ENCODE measurements at regions not wholly inside any gene's neighbourhood (a gene's known extent, or its start where the extent isn't known, plus 50 kb on each side); places are given as distances from the start of the nearest gene placed in this dataset.

DNA sequence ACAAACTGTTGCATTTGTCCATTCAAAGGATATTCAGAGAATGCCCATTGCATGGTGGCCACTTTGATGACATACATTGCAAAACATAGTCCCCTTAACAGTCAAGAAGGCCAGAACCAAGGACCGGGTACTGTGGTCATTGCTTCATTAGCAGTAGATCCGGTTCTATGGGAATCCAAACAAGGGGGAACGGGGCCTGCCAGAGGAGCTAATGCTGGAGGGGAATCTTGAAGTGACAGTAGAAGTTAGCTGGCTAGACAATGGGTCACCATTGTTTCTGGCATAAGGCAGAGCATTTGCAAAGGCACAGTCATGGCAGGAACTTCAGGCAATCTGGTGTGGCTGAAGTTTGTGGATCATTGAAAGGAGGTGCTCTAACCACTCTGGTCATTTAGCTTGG is 279.7 kb downstream of the SS18 start:
- no peak for DNase-seq

DNA sequence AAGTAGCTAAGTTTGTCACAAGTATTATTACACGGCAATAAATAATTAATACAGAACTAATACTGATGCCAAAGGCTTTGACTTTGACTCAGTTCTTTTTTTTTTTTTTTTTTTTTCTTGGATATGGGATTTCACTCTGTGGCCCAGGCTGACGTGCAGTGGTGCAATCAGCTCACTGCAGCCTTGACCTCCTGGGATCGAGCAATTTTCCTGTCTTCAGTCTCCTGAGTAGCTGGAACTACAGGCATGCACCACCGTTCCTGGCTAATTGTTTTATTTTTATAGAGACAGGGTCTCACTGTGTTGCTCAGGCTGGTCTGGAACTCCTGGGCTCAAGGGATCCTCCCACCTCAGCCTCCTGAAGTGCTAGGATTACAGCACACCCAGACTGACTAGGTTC is 284.5 kb downstream of the SS18 start:
- no peak for DNase-seq

DNA sequence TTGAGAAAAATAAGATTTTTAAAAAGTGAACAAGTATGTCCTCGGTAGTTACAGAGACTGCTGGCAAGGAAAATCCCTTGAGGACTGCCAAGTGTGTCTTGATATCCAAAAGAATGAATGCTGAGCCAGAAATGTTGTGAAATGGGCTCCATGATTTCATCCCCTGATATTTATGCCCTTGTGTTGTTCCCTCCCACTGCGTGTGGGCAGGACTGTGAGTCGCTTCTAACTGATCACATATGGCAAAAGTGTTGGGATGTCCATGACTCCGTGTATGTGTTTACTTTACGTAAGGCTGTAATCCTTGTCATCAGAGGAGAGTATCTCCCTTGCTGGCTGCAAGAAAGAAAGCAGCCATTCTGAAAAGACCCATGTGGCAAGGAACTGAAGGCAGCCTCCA is 285.1 kb downstream of the SS18 start:
- DNase-seq = peak; percentile 2 to 16

DNA sequence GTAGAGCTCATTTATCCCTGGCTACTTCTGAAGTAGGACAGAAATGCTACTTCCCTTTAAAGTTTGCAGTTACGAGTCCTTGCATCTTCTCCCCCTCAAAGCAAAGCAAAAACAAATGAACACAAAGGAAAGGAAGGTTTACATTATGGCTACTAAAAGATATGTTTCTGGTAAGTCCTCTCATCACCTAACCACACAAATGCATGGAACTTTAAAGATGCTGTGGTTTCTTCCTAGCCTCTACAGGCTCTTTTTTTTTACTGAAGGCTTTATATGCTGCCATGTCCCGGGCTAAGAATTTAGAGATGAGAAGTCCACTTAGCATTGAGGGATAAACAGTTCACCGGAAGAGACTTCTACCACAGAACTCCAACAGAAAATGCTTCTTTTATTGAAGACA is 291.2 kb downstream of the SS18 start:
- no peak for DNase-seq

DNA sequence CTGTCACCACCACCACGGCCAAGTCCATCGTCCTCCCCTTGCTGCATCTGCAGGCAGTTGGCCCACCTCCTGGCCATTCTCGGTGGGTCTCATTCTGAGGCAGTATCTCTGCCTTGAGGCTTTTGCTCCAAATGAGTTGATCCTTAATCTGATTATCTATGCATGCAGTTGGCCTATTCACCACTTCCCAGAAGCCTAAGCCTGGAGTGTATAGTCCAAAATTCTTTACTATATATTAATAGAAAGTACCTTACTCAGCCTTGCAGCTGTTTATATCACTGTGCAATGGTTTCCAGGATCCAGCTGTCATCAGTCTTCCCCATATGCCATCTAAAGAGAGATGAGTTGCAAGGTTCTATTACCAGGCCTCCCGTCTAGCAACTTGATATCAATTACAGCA is 292.4 kb downstream of the SS18 start:
- no peak for DNase-seq

DNA sequence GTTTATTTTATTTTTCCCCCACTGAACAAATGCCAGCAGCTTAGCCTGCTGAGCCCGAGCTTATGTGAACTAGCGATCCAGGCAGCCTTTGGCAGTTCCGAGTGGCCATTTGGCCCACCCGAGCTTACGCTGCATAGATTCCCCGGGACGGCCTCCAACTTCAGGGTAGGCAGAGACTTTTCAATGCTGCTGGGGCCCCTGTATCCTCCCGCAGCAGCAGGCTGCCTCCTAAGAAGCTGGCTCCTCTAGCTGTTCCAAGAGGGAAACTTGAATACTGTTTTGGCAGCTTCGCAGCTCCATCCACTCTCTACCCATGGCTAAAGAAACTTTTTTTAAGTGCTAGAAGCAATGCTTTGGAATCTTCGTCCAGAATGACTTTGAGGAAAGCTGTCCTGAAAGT is 295.2 kb downstream of the SS18 start:
- no peak for DNase-seq

DNA sequence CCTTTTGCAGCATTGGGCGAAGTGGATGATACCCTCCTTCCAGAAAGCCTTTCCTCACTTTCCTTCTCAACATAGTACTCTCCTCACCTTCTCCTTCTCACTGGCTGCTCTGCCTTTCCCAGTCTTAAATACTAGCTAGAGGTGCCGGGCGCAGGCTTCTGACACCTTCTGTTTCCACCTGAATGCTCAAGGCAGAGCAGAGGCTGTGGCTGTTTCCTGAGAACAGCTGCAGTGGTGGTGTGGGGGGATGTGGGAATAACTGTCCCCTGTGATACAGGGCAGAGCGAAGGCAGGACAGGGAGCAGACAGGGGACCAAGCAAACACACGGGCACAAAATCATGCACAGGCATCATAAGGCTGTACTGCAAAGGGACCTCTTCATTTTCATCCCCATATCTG is 303.1 kb downstream of the SS18 start:
- no peak for DNase-seq

DNA sequence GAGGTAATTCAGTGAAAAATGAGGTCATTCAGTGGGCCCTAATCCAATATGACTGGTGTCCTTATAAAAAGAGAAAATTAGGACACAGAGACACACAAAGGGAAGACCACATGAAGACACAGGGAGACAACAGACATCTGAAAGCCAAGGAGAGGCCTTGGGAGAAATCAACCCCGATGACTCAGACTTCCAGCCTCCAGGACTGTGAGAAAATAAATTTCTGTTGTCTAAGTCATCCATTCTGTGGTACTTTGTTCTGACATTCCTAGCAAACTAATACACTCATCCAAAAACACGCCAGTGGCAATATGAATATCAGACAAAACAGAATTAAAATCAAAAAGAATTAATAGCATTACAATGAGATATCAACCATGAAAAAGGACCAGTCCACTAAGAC is 303.7 kb downstream of the SS18 start:
- no peak for DNase-seq

DNA sequence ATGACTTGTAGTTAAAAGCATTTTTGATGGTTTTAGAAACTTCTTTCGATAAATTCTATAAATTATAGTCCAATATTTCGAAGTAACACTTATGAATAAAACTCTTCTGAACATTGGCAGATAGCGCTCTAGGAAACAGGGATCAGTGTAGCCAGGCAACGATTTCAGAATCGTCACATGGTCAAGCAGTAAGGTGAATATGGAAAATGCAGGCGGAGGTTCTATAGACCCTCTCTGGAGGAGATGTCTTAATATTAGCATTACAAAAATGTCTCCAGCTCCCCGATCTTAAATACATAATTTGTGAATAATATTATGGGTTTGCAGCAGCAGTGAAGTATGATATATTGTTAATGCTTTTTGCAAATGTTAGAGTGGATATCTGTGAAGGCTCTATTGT is 310.3 kb downstream of the SS18 start:
- DNase-seq = no peak

DNA sequence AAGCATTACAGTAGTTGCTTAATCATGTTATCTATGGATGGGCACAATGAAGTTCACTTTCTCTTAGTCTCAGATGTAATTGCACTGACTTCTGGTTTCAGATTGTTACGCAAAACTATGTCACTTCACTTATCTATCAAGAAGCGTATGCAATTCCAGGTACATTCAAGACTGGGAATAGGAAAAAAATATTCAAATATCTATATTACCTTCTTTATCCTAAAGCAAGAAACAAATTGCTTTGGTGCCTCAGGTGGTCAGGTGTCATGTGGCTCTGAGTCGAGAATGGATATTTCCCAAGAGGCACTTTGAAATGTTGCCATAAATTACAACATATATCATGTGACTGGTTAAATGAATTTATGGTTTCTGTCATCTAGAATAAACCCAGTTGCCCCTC is 318.6 kb downstream of the SS18 start:
- no peak for DNase-seq

DNA sequence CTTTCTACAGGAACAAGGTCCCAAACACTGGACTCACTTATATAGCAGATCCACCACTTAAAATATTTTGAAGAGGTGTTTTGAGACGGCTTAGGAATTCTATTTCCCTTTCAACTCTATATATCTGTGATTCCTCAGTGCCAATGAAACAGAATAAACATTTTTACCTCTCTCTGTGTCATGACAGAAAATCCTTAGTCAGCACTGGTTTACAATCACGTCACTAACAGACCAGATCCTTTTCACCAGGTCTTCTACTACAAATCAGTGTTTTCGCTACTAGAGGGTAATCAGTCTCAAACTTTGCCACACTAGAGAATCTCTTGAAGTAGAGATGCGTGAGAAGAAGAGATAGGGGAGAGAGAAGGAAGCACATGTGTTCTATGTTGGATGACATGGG is 325.6 kb downstream of the SS18 start:
- DNase-seq = no peak

DNA sequence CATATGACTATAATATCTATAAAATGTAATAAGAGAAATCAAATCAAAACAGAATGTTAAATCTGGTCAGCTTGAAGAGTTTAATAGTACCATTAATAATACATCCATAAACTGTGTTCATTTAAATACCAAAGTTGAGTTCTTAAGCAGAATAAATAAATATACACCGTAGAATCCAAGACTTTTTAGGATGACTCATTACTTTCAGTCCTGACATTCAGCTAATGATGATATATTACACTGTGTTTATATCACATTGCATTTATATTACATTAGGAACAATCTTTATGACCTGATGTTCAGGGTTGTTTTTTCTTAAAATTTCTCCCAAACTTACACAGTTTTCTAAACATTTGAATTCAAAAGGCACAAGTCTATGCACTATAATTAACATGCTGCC is 331.3 kb downstream of the SS18 start:
- no peak for DNase-seq

DNA sequence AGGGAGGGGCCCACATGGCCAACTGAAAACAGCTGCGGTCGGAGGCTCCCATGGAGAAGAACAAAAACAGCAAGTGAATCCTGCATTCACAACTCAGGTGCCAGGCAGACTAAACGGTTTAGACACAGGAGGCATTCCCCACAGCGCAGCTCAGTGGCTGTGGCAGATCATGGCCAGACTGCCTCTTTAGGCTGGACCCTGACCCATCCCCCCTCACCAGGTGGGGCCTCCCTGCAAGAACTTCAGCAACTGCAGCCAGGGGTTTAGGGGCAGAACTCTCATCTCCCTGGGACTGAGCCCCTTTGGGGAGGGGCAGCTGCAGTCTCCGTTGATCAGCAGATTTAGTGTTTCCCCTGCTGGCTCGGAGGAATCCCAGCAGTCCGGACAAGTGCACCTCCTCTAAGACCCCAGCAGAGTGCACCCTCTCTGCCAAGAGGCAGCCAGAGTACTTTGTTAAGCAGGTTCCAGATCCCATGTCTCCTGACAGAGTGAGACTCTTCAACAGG is 346.7 kb downstream of the SS18 start:
- DNase-seq = no peak

DNA sequence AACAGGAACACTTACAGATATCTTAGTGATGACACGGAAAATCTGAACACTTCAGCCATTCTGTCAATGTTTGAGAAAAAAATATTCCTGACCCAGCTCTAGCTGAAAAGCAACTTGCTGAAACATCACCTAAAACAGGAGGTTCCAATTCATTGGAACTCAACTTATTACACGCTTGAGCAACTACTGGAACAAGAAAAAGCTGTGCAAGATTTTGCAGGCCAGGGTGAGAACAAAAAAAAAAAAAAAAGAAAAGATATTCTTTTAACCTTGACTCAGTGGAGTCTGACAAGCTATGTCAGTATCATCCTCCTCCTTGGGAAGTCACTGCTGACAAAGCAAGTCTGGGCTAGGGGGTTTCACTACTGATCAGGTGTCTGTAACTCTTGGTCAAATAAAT is 351.0 kb downstream of the SS18 start:
- no peak for DNase-seq

DNA sequence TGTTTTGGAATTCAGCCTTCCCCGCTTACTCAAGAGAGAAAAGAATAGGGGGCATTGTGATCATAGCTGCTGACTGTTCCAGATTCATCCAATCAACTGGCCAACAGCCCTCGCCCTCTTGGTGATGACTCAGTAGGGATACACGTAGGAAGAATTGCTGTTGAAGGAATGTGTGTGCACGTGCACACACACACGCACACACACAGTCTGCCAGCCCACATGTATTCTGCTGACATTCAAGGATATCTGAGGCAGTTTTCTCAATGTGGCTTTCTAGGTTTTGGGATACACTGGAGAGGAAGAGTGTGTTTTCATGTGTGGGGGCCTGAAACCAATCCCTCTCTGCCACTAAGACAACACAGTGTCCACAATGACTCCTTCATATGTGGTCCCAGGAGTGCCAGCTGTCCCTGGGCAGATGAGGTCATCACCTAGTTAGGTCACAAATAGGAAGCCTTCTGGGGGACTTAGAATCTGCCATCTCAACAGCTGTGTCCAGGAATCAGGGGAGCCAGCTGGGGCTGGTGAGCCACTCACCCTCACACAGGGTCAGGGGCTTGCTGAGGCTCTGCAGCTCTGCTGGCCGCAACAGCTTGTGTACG is 352.6 kb downstream of the SS18 start:
- no peak for DNase-seq

DNA sequence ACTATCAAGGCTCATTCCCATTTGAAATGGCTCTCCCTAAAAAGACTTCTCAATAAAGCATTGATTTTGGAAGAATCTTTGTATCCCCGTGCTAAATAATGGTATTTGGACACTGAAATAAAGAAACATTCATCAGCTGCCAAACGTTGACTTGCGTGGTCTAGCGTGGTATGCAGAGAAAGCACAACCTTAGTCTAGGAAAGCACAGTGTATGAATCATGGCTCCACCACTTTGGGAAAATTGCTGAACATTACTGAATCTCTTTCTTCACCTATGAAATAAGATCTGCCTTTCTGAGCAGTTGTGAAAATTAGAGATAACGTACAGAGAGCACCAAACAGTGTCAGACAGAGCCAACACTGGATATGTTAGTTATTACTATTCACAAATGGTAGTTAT is 353.9 kb downstream of the SS18 start:
- DNase-seq = no peak

DNA sequence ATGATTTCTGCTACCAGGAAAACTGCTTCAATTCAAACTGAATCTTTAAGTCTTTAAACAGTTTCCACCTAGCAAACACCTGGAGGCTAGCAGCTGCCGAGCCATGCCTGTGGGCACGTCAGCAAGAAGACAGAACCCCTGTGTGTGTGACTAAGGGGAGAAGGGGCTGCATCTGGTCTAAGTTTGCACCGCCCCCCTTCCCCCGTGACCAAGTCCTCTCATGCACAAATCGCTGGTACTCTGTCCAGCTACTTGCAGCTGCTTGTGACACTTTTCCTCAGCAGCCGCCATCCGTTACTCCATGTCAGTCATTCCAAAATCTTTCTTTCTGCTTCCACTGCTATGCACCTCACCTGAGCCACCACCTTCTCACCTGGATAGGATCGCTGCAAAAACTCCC is 355.0 kb downstream of the SS18 start:
- no peak for DNase-seq

DNA sequence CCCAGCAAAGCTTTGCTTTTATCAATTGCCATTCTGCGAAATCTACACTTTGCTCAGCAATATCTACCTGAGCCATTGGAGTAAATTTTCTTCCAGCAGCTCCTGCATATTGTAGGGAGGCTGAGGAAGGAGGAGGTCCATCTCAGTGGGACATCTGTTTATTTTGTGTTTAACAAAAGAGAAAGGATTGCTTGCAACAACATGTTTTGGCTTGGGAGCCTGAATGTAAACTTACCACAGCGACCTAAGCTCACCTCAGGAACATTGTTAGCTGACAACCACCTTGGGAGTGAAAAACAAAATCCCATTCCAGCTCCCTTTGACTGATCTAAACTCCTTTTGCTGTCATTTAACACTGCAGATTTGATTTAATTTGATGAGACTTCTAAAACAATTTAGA is 356.1 kb downstream of the SS18 start:
- DNase-seq = no peak

DNA sequence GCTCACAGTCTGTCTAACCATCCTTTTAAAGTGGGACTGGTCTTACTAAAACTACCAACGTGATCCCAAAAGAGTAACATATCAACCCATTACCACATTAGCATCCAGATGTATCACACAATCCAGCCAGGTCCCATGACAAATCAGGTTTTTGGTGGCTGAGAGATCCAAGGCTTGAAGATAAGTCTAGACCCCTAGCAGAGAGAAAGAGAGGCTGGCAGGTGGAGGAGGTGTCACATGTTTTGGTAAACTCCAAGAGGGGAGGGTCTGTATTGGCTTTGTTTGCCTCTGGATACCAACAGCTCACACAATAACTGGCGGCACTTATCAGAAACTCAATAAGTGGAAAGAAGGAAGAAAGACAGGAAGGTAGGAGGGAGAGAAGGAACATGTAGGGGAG is 357.6 kb downstream of the SS18 start:
- DNase-seq = no peak

DNA sequence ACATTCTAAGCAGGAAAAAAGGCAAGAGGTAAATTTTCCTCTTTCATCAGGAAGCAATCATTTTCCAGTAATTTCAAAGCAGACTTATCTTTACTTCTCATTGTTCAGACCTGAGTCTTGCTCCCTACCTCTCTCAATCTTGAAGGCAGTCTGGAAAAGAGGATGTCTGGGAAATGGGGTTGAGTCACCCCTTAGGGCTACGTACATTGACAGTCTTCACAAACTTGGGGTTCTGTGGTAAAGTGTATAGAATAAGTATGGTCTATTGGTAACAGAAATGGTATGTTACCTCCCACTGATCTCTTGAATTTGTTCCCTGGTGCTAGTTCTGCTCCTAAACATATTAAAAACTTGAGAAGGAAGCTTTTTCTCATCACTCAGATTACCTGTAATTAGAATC is 361.3 kb downstream of the SS18 start:
- DNase-seq = no peak

DNA sequence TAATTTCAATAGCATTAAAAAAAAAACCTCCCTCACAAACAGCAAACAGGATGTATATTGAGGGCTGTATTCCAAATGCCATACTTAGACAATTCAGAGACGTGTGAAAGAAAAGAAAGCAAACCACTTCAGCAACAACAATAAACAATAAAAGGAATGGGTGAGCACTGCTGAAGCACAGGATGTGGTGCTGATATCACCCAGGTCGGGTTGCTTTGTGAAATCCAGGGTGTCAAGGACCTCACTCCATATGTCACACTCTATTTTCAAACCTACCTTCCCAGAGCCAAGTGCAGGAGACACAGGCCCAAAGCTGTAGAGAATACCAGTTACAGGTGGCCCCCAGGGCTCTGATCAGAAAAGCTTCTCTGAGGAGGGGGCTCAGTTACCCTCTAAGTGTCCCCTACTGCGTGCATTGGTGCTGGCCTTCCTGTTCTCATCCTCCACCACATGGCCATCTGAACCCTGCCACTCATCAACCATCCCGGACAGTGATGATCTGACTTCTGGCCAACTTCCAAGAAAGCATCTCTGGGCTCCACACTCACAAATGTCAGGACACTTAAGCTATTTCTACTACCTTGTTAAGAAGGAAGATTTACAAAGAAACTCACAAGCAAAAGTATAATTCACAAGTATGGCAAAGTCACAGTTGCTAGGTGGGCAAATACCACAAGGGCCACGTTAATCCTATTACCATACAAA is 363.0 kb downstream of the SS18 start:
- no peak for DNase-seq

DNA sequence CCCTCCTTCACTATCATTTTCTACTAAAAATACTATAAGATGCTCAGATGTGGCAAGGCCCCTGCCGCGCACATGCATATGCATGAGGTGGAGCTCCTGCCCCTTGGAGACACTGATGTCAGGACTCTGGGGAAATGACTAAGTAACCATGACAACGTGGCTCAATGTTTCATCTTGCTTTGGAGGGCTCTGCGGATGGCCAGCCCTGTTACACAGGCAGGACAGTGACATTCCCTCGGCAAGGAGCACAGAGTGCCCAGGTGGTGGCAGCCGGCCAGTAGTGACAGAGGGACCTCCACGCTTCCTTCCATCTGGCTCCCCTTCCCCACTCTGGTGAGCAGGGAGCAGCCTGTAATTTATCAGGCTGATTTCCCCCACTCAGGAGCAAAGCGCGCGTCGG is 364.1 kb downstream of the SS18 start:
- DNase-seq = no peak

DNA sequence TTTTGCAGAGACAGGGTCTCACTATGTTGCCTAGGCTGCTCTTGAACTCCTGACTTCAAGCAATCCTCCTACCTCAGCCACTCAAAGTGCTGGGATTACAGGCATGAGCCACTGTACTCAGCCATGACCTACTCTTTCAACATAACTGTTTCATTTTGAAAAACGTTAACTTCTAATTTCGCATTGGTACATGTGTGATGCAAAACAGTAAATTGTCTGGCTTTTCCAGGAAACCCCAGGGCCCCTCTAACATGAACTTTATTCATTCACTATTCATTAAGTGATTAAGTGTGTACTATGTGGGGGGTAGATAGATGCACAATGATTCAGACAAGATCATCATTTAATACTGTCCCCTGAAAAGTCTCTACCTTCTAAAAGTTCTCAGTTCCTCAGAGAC is 364.9 kb downstream of the SS18 start:
- DNase-seq = no peak

DNA sequence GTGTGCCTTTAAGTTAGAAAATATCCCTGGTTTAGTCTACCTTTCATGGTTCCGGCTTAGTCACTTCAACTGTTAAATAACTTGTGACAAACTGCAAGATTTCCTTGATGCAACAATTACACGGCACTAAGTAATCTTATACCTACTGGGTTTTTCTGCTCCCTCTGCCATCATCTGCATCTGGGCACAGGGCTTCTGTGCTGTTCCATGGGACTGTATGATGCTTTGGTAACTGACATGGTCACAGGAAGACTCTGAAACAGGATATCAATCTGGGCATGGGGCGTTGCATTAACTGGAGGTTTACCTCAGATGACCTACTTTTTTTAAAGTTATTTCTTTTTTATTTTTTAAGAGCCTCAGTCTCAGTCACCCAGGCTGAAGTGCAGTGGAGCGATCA is 365.4 kb downstream of the SS18 start:
- DNase-seq = no peak

DNA sequence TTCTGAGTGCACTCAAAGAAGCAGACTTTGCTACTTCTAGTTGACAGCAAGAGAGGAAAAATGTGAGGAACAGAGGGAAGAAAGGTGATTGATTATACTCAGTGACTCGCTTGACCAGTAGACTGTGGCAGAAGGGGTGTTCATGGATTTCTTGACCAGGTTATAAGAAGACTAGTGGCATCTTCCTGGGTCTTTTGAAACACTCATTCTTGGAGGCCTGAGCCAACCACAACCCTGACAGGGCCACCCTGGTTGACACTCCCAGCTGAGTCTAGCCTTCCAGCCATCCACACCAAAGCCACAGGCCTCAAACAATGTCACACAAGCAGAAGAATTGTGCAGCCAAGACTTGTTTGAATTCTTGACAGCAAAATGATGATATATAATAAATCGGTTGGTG is 366.3 kb downstream of the SS18 start:
- DNase-seq = no peak
